H9 (cell line): ENCODE measurements at regions not wholly inside any gene's neighbourhood (a gene's known extent, or its start where the extent isn't known, plus 50 kb on each side); places are given as distances from the start of the nearest gene placed in this dataset.

Experiments used
- DNase-seq: peaks from one replicate; pipeline ENCODE4 v3.0.0-alpha.2; 2017
- H2AFZ ChIP-seq: one replicate; pipeline ENCODE4 v1.6.1; 2013; ENCODE audit warnings: mild to moderate bottlenecking, low read length, control low read depth, moderate library complexity
- H2AK5ac ChIP-seq: 2 replicates; pipeline ENCODE4 v1.6.1; 2013; ENCODE audit warnings: low read length, control low read depth, mixed read lengths; ENCODE audit not compliant: insufficient read length
- H2BK120ac ChIP-seq: one replicate; pipeline ENCODE4 v1.6.1; 2013; ENCODE audit warnings: low read depth, mild to moderate bottlenecking, low read length, control low read depth, inconsistent platforms; ENCODE audit not compliant: poor library complexity, severe bottlenecking
- H2BK12ac ChIP-seq: 2 replicates; pipeline ENCODE4 v1.6.1; 2013; ENCODE audit warnings: low read length, control low read depth, mixed read lengths, low read depth; ENCODE audit not compliant: insufficient read length
- H2BK15ac ChIP-seq: 2 replicates; pipeline ENCODE4 v1.6.1; 2013; ENCODE audit warnings: low read depth, low read length, control low read depth
- H2BK20ac ChIP-seq: one replicate; pipeline ENCODE4 v1.6.1; 2013; ENCODE audit warnings: low read depth, mild to moderate bottlenecking, low read length, control low read depth, inconsistent platforms; ENCODE audit not compliant: poor library complexity, severe bottlenecking
- H2BK5ac ChIP-seq: 2 replicates; pipeline ENCODE4 v1.6.1; 2013; ENCODE audit warnings: low read length, control low read depth, mixed read lengths; ENCODE audit not compliant: insufficient read length
- H3K14ac ChIP-seq: 2 replicates; pipeline ENCODE4 v1.6.1; 2013; ENCODE audit warnings: low read length, control low read depth; ENCODE audit not compliant: insufficient read depth
- H3K18ac ChIP-seq: 2 replicates; pipeline ENCODE4 v1.6.1; 2013; ENCODE audit warnings: low read depth, mild to moderate bottlenecking, mixed read lengths, low read length, control low read depth; ENCODE audit not compliant: insufficient read length
- H3K23ac ChIP-seq: 2 replicates; pipeline ENCODE4 v1.6.1; 2013; ENCODE audit warnings: low read length, control low read depth, mixed read lengths, low read depth; ENCODE audit not compliant: insufficient read length
- H3K23me2 ChIP-seq: 2 replicates; pipeline ENCODE4 v1.6.1; 2013; ENCODE audit warnings: low read depth, mild to moderate bottlenecking, mixed read lengths, low read length, control low read depth; ENCODE audit not compliant: insufficient read length, poor library complexity, severe bottlenecking
- H3K27ac ChIP-seq: 2 replicates; pipeline ENCODE4 v1.5.1; 2013; ENCODE audit warnings: low read length, control low read depth, mixed read lengths, low read depth; ENCODE audit not compliant: insufficient read length
- H3K27me3 ChIP-seq: 2 replicates; pipeline ENCODE4 v1.6.1; 2013; ENCODE audit warnings: low read length, control low read depth, inconsistent platforms; ENCODE audit not compliant: insufficient read depth
- H3K4ac ChIP-seq: 2 replicates; pipeline ENCODE4 v1.6.1; 2013; ENCODE audit warnings: low read depth, mild to moderate bottlenecking, control low read depth, inconsistent platforms, low read length, moderate library complexity
- H3K4me1 ChIP-seq: 2 replicates; pipeline ENCODE4 v1.6.1; 2013; ENCODE audit warnings: low read length, control low read depth, inconsistent platforms; ENCODE audit not compliant: insufficient read depth
- H3K4me2 ChIP-seq: 2 replicates; pipeline ENCODE4 v1.6.1; 2013; ENCODE audit warnings: low read length, control low read depth, mixed read lengths; ENCODE audit not compliant: insufficient read length, insufficient read depth
- H3K56ac ChIP-seq: 2 replicates; pipeline ENCODE4 v1.6.1; 2013; ENCODE audit warnings: low read depth, mild to moderate bottlenecking, mixed read lengths, low read length, control low read depth; ENCODE audit not compliant: insufficient read length
- H3K79me1 ChIP-seq: 2 replicates; pipeline ENCODE4 v1.6.1; 2013; ENCODE audit warnings: low read depth, mild to moderate bottlenecking, moderate library complexity, low read length, control low read depth, inconsistent platforms; ENCODE audit not compliant: insufficient read depth, poor library complexity, severe bottlenecking
- H3K79me2 ChIP-seq: 2 replicates; pipeline ENCODE4 v1.6.1; 2013; ENCODE audit warnings: low read length, control low read depth, inconsistent platforms; ENCODE audit not compliant: insufficient read depth
- H3K9ac ChIP-seq: 2 replicates; pipeline ENCODE4 v1.6.1; 2013; ENCODE audit warnings: low read length, control low read depth, mixed read lengths; ENCODE audit not compliant: insufficient read length; ENCODE audit errors: extremely low read depth
- H3K9me3 ChIP-seq: one replicate; pipeline ENCODE4 v1.6.1; 2013; ENCODE audit warnings: low read depth, low read length, inconsistent platforms; ENCODE audit not compliant: control insufficient read depth
- H3T11ph ChIP-seq: one replicate; pipeline ENCODE4 v1.6.1; 2013; ENCODE audit warnings: mild to moderate bottlenecking, low read length, control low read depth, inconsistent platforms
- H4K20me1 ChIP-seq: one replicate; pipeline ENCODE4 v1.6.1; 2013; ENCODE audit not compliant: control insufficient read depth, insufficient read length, insufficient read depth
- H4K5ac ChIP-seq: 2 replicates; pipeline ENCODE4 v1.6.1; 2013; ENCODE audit warnings: low read depth, mild to moderate bottlenecking, mixed read lengths, low read length, control low read depth; ENCODE audit not compliant: insufficient read length
- H4K8ac ChIP-seq: replicated peaks from 2 replicates; pipeline ENCODE4 v1.6.1; 2013; ENCODE audit warnings: low read length, control low read depth, mixed read lengths, low read depth; ENCODE audit not compliant: insufficient read length
- H4K91ac ChIP-seq: 2 replicates; pipeline ENCODE4 v1.6.1; 2013; ENCODE audit warnings: low read depth, mild to moderate bottlenecking, moderate library complexity, mixed read lengths, low read length, control low read depth; ENCODE audit not compliant: insufficient read length
- H3K27ac Mint-ChIP-seq, 3 experiments: 2 replicates in 2 of 3; 3 replicates in 1 of 3; pipeline ENCODE4 v1.8.0; 2020 to 2021; ENCODE audit warnings: mixed read lengths in 3 of 3, mild to moderate bottlenecking in 1 of 3, moderate library complexity in 1 of 3
- H3K27me3 Mint-ChIP-seq: 2 replicates; pipeline ENCODE4 v1.8.0; 2021; ENCODE audit warnings: low read depth, mild to moderate bottlenecking, moderate library complexity, mixed read lengths
- H3K36me3 Mint-ChIP-seq, 3 experiments: 2 replicates in 2 of 3; 3 replicates in 1 of 3; pipeline ENCODE4 v1.8.0; 2020 to 2021; ENCODE audit warnings: low read depth in 3 of 3, mixed read lengths in 3 of 3; ENCODE audit not compliant: insufficient read depth in 1 of 3
- H3K4me1 Mint-ChIP-seq, 2 experiments: 2 replicates each; pipeline ENCODE4 v1.8.0; 2020; ENCODE audit warnings: mixed read lengths in 2 of 2
- H3K4me3 Mint-ChIP-seq, 2 experiments: 2 replicates in 1 of 2; 3 replicates in 1 of 2; pipeline ENCODE4 v1.8.0; 2020 to 2021; ENCODE audit warnings: mild to moderate bottlenecking in 2 of 2, mixed read lengths in 2 of 2, moderate library complexity in 1 of 2
- H3K9me3 Mint-ChIP-seq, 2 experiments: 2 replicates in 1 of 2; 3 replicates in 1 of 2; pipeline ENCODE4 v1.8.0; 2020; ENCODE audit warnings: mild to moderate bottlenecking in 2 of 2, mixed read lengths in 2 of 2, moderate library complexity in 1 of 2
- CTCF ChIP-seq: fragments of 200-600 bp; sonication (generic); conservative IDR thresholded peaks from 3 replicates; pipeline ENCODE4 v1.8.0; 2021; ENCODE audit warnings: antibody characterized with exemption, mild to moderate bottlenecking
- WGBS: extraction: QIAGEN DNeasy Blood & Tissue Kit; methylation state at CpG from one replicate; pipeline ENCODE4 v1.1.7; 2013; ENCODE audit warnings: missing lambda C conversion rate, low lambda C conversion rate, mixed read lengths; ENCODE audit not compliant: insufficient read length; ENCODE audit errors: extremely low coverage; 5-methylcytosine and 5-hydroxymethylcytosine counted together

- Histone ChIP-seq H3K79me2 (no peaks in the 10 kb centered on the region), H3T11ph (no peak overlapping the region), H3K4ac (no peak overlapping the region), H2BK12ac (no peak overlapping the region), H3K4me2 (no peak overlapping the region), H3K23ac (no peak overlapping the region), H2AFZ (no peak overlapping the region), H2BK15ac (no peak overlapping the region), H2BK5ac (no peak overlapping the region), H3K4me1 (no peaks in the 10 kb centered on the region), H2BK20ac (no peak overlapping the region), H3K27me3 (no peaks in the 10 kb centered on the region), H3K18ac (no peak overlapping the region), H2BK120ac (no peak overlapping the region), H4K91ac (no peak overlapping the region), H4K20me1 (no peaks in the 10 kb centered on the region), H2AK5ac (no peak overlapping the region), H3K23me2 (no peaks in the 10 kb centered on the region), H3K9ac (no peak overlapping the region), H3K79me1 (no peaks in the 10 kb centered on the region), H3K9me3 (no peaks in the 10 kb centered on the region), H3K27ac (no peak overlapping the region), H3K56ac (no peak overlapping the region), H4K5ac (no peak overlapping the region), H4K8ac (no peak overlapping the region), H3K14ac (no peak overlapping the region)
- no peaks in the 10 kb centered on the region for H3K27me3 Mint-ChIP-seq
- H3K36me3 Mint-ChIP-seq: no peaks in the 10 kb centered on the region
- no peaks in the 10 kb centered on the region; a peak in 2 of 5 replicates for H3K9me3 Mint-ChIP-seq
- H3K27ac Mint-ChIP-seq: no peak overlapping the region; a peak in 1 of 7 replicates
- no peak for DNase-seq
- no peak for TF ChIP-seq CTCF
- no CpG with 5 or more reads among the region's 22 CpGs for WGBS
- no peak overlapping the region for H3K4me3 Mint-ChIP-seq
- peaks cover 0 to 21% of the 10 kb centered on the region in 2 experiments; a peak in 2 of 4 replicates for H3K4me1 Mint-ChIP-seq
Measured at GRCh38 chr9:90975781-90976538, 174.3 kb downstream of the SYK start.
